ENCODE measurements at regions not wholly inside any gene's neighbourhood (a gene's known extent, or its start where the extent isn't known, plus 50 kb on each side); places are given as distances from the start of the nearest gene placed in this dataset.

DNA sequence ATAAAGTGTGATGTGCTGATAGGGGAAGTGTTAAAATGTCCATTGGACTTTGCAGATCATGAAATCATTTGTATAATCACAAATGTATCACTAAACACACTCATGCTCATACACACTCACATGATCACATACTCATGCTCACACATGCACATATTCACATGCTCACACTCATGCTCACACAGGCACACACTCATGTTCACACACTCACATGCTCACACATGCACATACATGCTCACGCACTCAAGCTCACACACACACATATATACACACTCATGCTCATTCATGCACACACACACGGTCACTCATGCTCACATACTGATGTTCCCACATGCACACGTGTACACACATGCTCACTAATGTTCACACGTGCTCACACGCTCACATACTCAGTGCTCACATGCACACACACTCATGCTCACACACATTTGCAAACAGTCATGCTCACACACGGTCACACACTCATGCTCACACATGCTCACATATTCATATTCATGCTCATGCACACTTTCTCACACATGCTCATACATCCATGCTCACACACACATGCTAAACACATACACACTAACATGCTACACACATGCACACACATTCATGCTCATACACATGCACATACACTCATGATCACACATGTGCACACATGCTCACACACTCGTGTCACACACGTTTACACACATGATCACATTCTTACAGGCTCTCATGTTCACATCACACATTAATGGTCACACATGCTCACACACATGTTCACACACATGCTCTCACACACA lies 116.7 kb upstream of the GJB6 start:
- DNase-seq (ENCODE audit: low read depth, low spot score): no peak
- no peak overlapping the region for H3K4me3 ChIP-seq (ENCODE audit: low read depth, low read length)
- no peak overlapping the region for H3K27ac ChIP-seq (ENCODE audit: low read depth, low read length)
- peaks cover 7% of the 10 kb centered on the region for H3K27me3 ChIP-seq (ENCODE audit: control insufficient read depth, insufficient read depth, low read length)
- no peaks in the 10 kb centered on the region; the same call in 1 of the 2 replicates for H3K9me3 ChIP-seq (ENCODE audit: control insufficient read depth, insufficient read depth, low read length)
- TF ChIP-seq, protein P1, sequence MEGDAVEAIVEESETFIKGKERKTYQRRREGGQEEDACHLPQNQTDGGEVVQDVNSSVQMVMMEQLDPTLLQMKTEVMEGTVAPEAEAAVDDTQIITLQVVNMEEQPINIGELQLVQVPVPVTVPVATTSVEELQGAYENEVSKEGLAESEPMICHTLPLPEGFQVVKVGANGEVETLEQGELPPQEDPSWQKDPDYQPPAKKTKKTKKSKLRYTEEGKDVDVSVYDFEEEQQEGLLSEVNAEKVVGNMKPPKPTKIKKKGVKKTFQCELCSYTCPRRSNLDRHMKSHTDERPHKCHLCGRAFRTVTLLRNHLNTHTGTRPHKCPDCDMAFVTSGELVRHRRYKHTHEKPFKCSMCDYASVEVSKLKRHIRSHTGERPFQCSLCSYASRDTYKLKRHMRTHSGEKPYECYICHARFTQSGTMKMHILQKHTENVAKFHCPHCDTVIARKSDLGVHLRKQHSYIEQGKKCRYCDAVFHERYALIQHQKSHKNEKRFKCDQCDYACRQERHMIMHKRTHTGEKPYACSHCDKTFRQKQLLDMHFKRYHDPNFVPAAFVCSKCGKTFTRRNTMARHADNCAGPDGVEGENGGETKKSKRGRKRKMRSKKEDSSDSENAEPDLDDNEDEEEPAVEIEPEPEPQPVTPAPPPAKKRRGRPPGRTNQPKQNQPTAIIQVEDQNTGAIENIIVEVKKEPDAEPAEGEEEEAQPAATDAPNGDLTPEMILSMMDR (IDR thresholded peaks at IDR 0.05; ENCODE audit: low read depth, low read length): no peak
- CTCF ChIA-PET: no interaction called here
- POLR2A ChIA-PET: no interaction called here

DNA sequence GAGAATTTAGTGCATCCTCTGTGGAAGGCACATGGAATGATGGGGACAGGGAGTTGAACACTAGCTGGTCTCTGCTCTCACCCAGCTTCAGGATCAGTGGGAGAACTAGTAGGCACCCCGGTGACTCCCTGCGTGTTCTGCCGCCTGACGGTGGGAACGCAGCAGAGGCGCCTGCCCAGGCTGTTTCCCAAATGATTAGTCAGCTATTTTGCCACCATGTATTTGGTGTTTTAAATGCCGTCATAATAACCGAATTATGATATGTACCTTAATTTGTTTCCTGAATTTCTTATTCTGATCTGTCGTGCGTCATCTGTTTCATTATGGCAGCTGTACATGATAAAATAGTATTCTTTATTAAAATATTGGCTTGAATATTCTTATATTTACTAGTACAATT lies 115.9 kb upstream of the GJB6 start:
- H3K4me3 ChIP-seq (ENCODE audit: low read depth, low read length): no peak overlapping the region
- TF ChIP-seq, protein P1 (IDR thresholded peaks at IDR 0.05; ENCODE audit: low read depth, low read length): no peak
- H3K27me3 ChIP-seq (ENCODE audit: control insufficient read depth, insufficient read depth, low read length): peaks cover 11% of the 10 kb centered on the region
- H3K9me3 ChIP-seq (ENCODE audit: control insufficient read depth, insufficient read depth, low read length): no peaks in the 10 kb centered on the region; the same call in 1 of the 2 replicates
- POLR2A ChIA-PET: no interaction called here
- CTCF ChIA-PET: no interaction called here
- H3K27ac ChIP-seq (ENCODE audit: low read depth, low read length): no peak overlapping the region
- no peak for DNase-seq (ENCODE audit: low read depth, low spot score)

DNA sequence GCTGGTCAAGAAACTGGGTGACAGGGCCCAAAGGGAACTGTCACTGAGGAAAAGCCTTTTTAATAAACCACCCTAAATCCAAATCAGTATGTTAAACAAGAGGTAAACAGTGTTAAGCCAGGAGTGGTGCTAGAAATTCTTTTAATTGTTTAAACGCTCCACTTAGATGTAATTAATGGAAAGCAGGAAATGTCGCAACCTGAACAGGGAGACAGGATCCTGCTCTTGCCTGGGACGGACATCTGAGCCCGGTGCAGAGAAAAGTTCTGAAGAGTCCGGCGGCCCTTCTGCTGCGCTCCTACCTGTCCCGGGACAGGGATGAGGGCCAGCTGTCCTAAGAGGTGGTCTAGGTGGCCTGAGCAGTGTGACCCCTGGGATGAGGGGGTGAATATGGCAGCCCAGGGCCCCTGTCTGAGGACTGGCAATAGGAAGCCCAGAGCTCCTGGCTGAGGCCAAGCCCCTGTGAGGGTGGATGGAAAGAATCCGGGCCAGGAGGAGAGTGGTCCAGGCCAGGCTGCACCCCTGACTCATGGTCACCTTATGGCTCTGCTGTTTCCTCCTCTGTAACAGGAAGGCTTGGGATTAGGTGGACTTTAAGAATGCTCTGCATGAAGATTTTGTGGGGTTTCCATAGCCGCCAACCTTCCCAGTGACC lies 112.8 kb upstream of the GJB6 start:
- TF ChIP-seq, protein P1 (IDR thresholded peaks at IDR 0.05; ENCODE audit: low read depth, low read length): no peak
- ChIA-PET POLR2A (no interaction called here), CTCF (no interaction called here)
- H3K9me3 ChIP-seq (ENCODE audit: control insufficient read depth, insufficient read depth, low read length): no peaks in the 10 kb centered on the region; the same call in 1 of the 2 replicates
- H3K4me3 ChIP-seq (ENCODE audit: low read depth, low read length): no peak overlapping the region
- DNase-seq (ENCODE audit: low read depth, low spot score): no peak
- H3K27me3 ChIP-seq (ENCODE audit: control insufficient read depth, insufficient read depth, low read length): peaks cover 12% of the 10 kb centered on the region
- H3K27ac ChIP-seq (ENCODE audit: low read depth, low read length): no peak overlapping the region

DNA sequence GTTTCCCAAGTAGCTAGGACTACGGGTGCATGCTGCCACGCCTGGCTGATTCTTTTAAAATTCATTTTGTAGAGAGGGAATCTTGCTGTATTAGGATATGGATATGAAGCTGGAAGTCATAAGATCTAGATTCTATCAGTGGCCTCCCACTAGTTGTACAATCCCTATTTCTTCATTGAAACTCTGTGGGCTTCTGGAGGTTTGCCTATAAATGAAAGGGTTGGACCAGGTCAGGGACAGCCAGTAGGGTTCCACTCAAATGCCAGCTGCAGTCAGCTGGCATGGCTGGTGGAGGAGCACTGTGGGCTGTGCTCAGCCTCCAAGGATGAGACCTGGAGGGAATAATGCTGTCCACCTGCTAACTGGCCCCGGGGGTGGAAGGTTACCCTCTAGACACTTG lies 110.2 kb upstream of the GJB6 start:
- Histone ChIP-seq H3K27me3 (ENCODE audit: control insufficient read depth, insufficient read depth, low read length) (peaks cover 12% of the 10 kb centered on the region), H3K27ac (ENCODE audit: low read depth, low read length) (no peak overlapping the region), H3K4me3 (ENCODE audit: low read depth, low read length) (no peak overlapping the region), H3K9me3 (ENCODE audit: control insufficient read depth, insufficient read depth, low read length) (no peaks in the 10 kb centered on the region; the same call in 1 of the 2 replicates)
- CTCF ChIA-PET: no interaction called here
- TF ChIP-seq, protein P1 (IDR thresholded peaks at IDR 0.05; ENCODE audit: low read depth, low read length): no peak
- no peak for DNase-seq (ENCODE audit: low read depth, low spot score)
- POLR2A ChIA-PET: no interaction called here

DNA sequence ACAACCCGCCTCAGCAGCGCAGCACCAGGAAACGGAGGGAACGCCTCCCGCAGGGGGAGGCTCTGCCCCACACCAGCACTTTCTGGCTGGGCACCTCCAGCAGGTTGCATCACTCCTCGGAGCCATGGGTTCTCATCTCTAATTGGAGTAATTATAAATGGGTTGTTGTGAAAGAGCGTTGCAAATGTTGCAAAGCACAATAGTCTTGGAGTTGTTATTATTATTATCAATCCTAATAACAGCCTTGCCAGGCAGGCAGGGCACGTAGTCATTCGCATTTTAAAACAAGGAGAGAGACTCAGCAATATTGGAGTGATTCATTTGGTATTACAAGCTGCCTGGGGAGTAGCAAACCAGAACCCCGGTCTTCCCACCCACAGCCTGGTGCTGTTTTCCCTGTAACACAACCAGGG lies 108.6 kb upstream of the GJB6 start:
- POLR2A ChIA-PET: no interaction called here
- TF ChIP-seq, protein P1 (IDR thresholded peaks at IDR 0.05; ENCODE audit: low read depth, low read length): no peak
- Histone ChIP-seq H3K27me3 (ENCODE audit: control insufficient read depth, insufficient read depth, low read length) (peaks cover 13% of the 10 kb centered on the region), H3K4me3 (ENCODE audit: low read depth, low read length) (no peak overlapping the region), H3K27ac (ENCODE audit: low read depth, low read length) (no peak overlapping the region), H3K9me3 (ENCODE audit: control insufficient read depth, insufficient read depth, low read length) (no peaks in the 10 kb centered on the region; the same call in 1 of the 2 replicates)
- CTCF ChIA-PET: no interaction called here
- DNase-seq (ENCODE audit: low read depth, low spot score): no peak

Data from AG04450 (cell line).